K562 (cell line): ENCODE measurements at regions not wholly inside any gene's neighbourhood (a gene's known extent, or its start where the extent isn't known, plus 50 kb on each side); places are given as distances from the start of the nearest gene placed in this dataset.

Experiments
- ATAC-seq: fragments of 200-7000 bp; cut with Tn5 transposase; 3 replicates; pipeline ENCODE4 v1.9.1; 2020; ENCODE audit warnings: moderate library complexity
- BruUV-seq: library from RNA; stranded (reverse); fragments of 400-500 nt; replicated peaks from 2 replicates; lab custom pipeline; 2021; lab: Mats Ljungman, UMichigan
- CTCF ChIA-PET: fragments of 300-600 bp; formaldehyde crosslinking; extraction: SDS; loops from one replicate; lab custom pipeline; 2021; ENCODE audit warnings: low intra/inter-chr PET ratio; lab: Yijun Ruan, JAX
- POLR2A ChIA-PET: fragments of 300-600, 350-650 bp; sonication (Branson Sonifier 250); formaldehyde crosslinking; extraction: SDS; loops from one replicate; lab custom pipeline; 2021; ENCODE audit warnings: antibody characterized with exemption, inconsistent platforms; lab: Yijun Ruan, JAX
- DNase-seq, 4 experiments: peaks; one replicate each; pipeline versions ENCODE4 v3.0.0 to v3.0.0-alpha.2; 2011 to 2018; ENCODE audit warnings: low spot score in 3 of 4, mixed read lengths in 3 of 4; ENCODE audit errors: extremely low read depth in 1 of 4
- FAIRE-seq: peaks from 2 replicates; lab custom pipeline; 2011; peaks lifted over from hg19 to GRCh38; lab: Jason Lieb, UNC
- H2AFZ ChIP-seq: 2 replicates; pipeline ENCODE4 v1.6.0; 2011; ENCODE audit warnings: low read depth, low read length, control low read depth, inconsistent platforms
- H3K27ac ChIP-seq: fragments of 200-600 bp; 3 replicates; pipeline ENCODE4 v1.8.0; 2011; ENCODE audit warnings: low read depth, mild to moderate bottlenecking, control low read depth, inconsistent platforms, low read length, moderate library complexity, mixed read lengths; ENCODE audit errors: extremely low read depth
- H3K27me3 ChIP-seq, 2 experiments: fragments of 300-600 bp in 1 of 2; 2 replicates in 1 of 2; 3 replicates in 1 of 2; pipeline versions ENCODE4 v1.6.0 to v1.8.0; 2011; ENCODE audit warnings: inconsistent platforms in 2 of 2, low read length in 2 of 2, mild to moderate bottlenecking in 1 of 2, mixed read lengths in 1 of 2, moderate library complexity in 1 of 2; ENCODE audit not compliant: control insufficient read depth in 2 of 2, insufficient read depth in 2 of 2
- H3K36me3 ChIP-seq: fragments of 300-600 bp; 3 replicates; pipeline ENCODE4 v1.8.0; 2011; ENCODE audit warnings: mild to moderate bottlenecking, low read length, inconsistent platforms; ENCODE audit not compliant: control insufficient read depth, insufficient read depth
- H3K4me1 ChIP-seq, 2 experiments: fragments of 200-600 bp in 1 of 2; replicated peaks in 1 of 2; 2 replicates in 1 of 2; 3 replicates in 1 of 2; pipeline versions ENCODE4 v1.5.1 to v1.8.0; 2011; ENCODE audit warnings: inconsistent platforms in 2 of 2, low read length in 2 of 2, mild to moderate bottlenecking in 1 of 2, mixed read lengths in 1 of 2, moderate library complexity in 1 of 2; ENCODE audit not compliant: control insufficient read depth in 2 of 2, insufficient read depth in 2 of 2
- H3K4me2 ChIP-seq: 2 replicates; pipeline ENCODE4 v1.6.1; 2011; ENCODE audit warnings: low read length, control low read depth, inconsistent platforms, mixed read lengths; ENCODE audit not compliant: insufficient read depth
- H3K4me3 ChIP-seq: fragments of 200-600 bp; sonication (generic), shearing (Covaris generic); 2 replicates; pipeline ENCODE4 v1.5.1; 2016; ENCODE audit warnings: control low read depth, inconsistent platforms
- H3K79me2 ChIP-seq: fragments of 200-600 bp; 3 replicates; pipeline ENCODE4 v1.8.0; 2011; ENCODE audit warnings: low read length, inconsistent platforms; ENCODE audit not compliant: control insufficient read depth, insufficient read depth
- H3K9ac ChIP-seq, 2 experiments: 2 replicates each; pipeline versions ENCODE4 v1.6.0 to v1.6.1; 2011; ENCODE audit warnings: low read depth in 2 of 2, low read length in 2 of 2, control low read depth in 1 of 2, inconsistent platforms in 1 of 2, mild to moderate bottlenecking in 1 of 2, mixed read lengths in 1 of 2; ENCODE audit not compliant: insufficient read depth in 1 of 2
- H3K9me1 ChIP-seq: one replicate; pipeline ENCODE4 v1.6.0; 2011; ENCODE audit warnings: inconsistent platforms, mild to moderate bottlenecking, low read length, moderate library complexity; ENCODE audit not compliant: control insufficient read depth, insufficient read depth
- H3K9me3 ChIP-seq: replicated peaks from 2 replicates; pipeline ENCODE4 v1.5.1; 2011; ENCODE audit warnings: low read depth, low read length, inconsistent platforms; ENCODE audit not compliant: control insufficient read depth, insufficient read depth
- H4K20me1 ChIP-seq: replicated peaks from 2 replicates; pipeline ENCODE4 v1.6.1; 2011; ENCODE audit warnings: low read length, inconsistent platforms, mixed read lengths; ENCODE audit not compliant: control insufficient read depth, insufficient read depth
- CAMTA2 ChIP-seq: fragments of 250-450 bp; sonication (Bioruptor Pico); conservative IDR thresholded peaks from 2 replicates; pipeline ENCODE4 v1.5.1; 2022
- CHD2 ChIP-seq: IDR thresholded peaks from 2 replicates; pipeline ENCODE4 v1.6.1; 2011; ENCODE audit warnings: low read depth, low read length
- GATA2 ChIP-seq: sonication (generic); formaldehyde crosslinking; IDR thresholded peaks from 2 replicates; pipeline ENCODE4 v1.4.0; 2020; ENCODE audit warnings: mild to moderate bottlenecking, missing genetic modification reagents
- HNRNPH1 ChIP-seq: fragments of 200-400 bp; formaldehyde crosslinking; optimal IDR thresholded peaks from 2 replicates; pipeline ENCODE3; 2017; ENCODE audit warnings: low read depth, mild to moderate bottlenecking, low read length, moderate library complexity
- MYNN ChIP-seq, 2 experiments: sonication (generic); formaldehyde crosslinking in 1 of 2; IDR thresholded peaks; 2 replicates each; pipeline versions ENCODE4 v1.5.0 to v1.6.1; 2016 to 2020; ENCODE audit warnings: antibody characterized with exemption in 1 of 2, missing genetic modification reagents in 1 of 2
- OTX1 ChIP-seq: fragments of 450-650 bp; formaldehyde crosslinking; IDR thresholded peaks from 2 replicates; pipeline ENCODE4 v1.4.0; 2022; ENCODE audit warnings: mild to moderate bottlenecking
- ZNF224 ChIP-seq: sonication (generic); formaldehyde crosslinking; IDR thresholded peaks from 2 replicates; pipeline ENCODE4 v1.8.0; 2022; ENCODE audit warnings: mild to moderate bottlenecking, missing genetic modification reagents
- in situ Hi-C: fragments of 300-500 bp; cut with MboI; formaldehyde crosslinking; loops from 4 replicates; pipeline ENCODE4 v1.15.0; 2018; ENCODE audit warnings: inconsistent platforms, mixed read lengths
- intact Hi-C: fragments of 100-400 bp; cut with micrococcal nuclease; formaldehyde crosslinking; loops from 2 replicates; pipeline ENCODE4 v1.14.2; 2022
- TF ChIP-seq, protein P1 (sequence below): fragments of 250-450 bp; sonication (Bioruptor Pico); IDR thresholded peaks from 2 replicates; pipeline ENCODE4 v1.4.0; 2020

DNA sequence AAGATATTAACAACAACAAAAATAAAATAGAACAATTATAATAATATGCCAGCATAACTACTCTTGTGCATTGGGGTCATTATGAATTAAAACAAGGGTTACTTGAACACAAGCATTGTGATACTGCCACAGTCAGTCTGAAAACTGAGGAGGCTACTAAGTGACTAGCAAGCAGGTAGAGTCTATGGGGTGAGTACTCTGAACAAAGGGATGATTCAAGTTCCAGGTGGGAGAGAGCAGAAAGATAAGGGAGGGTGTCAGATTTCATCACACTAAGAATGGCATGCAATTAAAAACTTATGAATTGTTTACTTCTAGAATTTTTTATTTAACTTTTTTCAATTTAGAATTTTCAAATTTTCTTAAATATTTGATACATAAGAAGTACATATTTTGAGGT is 754.4 kb upstream of the GOLIM4 start:
- H3K9ac ChIP-seq: no peak overlapping the region
- in situ Hi-C loops: loop anchor here (10.0 kb wide), 1 partner anchor 635 kb away; no protein-coding TSS in a partner anchor
- intact Hi-C loops: no loop called here
- TF ChIP-seq CHD2 (no peak), MYNN (IDR thresholded peaks at IDR 0.05) (no peak), MYNN (CRISPR knock-in tag; IDR thresholded peaks at IDR 0.05) (no peak), CAMTA2 (CRISPR knock-in tag) (no peak), OTX1 (CRISPR knock-in tag) (no peak), ZNF224 (no peak), HNRNPH1 (no peak), GATA2 (no peak)
- TF ChIP-seq, protein P1, sequence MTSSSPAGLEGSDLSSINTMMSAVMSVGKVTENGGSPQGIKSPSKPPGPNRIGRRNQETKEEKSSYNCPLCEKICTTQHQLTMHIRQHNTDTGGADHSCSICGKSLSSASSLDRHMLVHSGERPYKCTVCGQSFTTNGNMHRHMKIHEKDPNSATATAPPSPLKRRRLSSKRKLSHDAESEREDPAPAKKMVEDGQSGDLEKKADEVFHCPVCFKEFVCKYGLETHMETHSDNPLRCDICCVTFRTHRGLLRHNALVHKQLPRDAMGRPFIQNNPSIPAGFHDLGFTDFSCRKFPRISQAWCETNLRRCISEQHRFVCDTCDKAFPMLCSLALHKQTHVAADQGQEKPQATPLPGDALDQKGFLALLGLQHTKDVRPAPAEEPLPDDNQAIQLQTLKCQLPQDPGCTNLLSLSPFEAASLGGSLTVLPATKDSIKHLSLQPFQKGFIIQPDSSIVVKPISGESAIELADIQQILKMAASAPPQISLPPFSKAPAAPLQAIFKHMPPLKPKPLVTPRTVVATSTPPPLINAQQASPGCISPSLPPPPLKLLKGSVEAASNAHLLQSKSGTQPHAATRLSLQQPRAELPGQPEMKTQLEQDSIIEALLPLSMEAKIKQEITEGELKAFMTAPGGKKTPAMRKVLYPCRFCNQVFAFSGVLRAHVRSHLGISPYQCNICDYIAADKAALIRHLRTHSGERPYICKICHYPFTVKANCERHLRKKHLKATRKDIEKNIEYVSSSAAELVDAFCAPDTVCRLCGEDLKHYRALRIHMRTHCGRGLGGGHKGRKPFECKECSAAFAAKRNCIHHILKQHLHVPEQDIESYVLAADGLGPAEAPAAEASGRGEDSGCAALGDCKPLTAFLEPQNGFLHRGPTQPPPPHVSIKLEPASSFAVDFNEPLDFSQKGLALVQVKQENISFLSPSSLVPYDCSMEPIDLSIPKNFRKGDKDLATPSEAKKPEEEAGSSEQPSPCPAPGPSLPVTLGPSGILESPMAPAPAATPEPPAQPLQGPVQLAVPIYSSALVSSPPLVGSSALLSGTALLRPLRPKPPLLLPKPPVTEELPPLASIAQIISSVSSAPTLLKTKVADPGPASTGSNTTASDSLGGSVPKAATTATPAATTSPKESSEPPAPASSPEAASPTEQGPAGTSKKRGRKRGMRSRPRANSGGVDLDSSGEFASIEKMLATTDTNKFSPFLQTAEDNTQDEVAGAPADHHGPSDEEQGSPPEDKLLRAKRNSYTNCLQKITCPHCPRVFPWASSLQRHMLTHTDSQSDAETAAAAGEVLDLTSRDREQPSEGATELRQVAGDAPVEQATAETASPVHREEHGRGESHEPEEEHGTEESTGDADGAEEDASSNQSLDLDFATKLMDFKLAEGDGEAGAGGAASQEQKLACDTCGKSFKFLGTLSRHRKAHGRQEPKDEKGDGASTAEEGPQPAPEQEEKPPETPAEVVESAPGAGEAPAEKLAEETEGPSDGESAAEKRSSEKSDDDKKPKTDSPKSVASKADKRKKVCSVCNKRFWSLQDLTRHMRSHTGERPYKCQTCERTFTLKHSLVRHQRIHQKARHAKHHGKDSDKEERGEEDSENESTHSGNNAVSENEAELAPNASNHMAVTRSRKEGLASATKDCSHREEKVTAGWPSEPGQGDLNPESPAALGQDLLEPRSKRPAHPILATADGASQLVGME (CRISPR knock-in tag): no peak
- H3K9me3 ChIP-seq: no peaks in the 10 kb centered on the region
- H4K20me1 ChIP-seq: no peaks in the 10 kb centered on the region
- no peaks in the 10 kb centered on the region for H3K79me2 ChIP-seq
- H3K9me1 ChIP-seq: no peaks in the 10 kb centered on the region
- H3K27me3 ChIP-seq: no peaks in the 10 kb centered on the region
- no peak overlapping the region for H3K4me2 ChIP-seq
- CTCF ChIA-PET: no interaction called here
- POLR2A ChIA-PET: no interaction called here
- no peak overlapping the region for H3K27ac ChIP-seq
- H2AFZ ChIP-seq: no peak overlapping the region
- no peak for DNase-seq
- no peak overlapping the region for H3K4me3 ChIP-seq
- no peaks in the 10 kb centered on the region for H3K36me3 ChIP-seq
- no TSS peak for BruUV-seq
- no peak for FAIRE-seq
- no peaks in the 10 kb centered on the region for H3K4me1 ChIP-seq
- no peak for ATAC-seq
